ENCODE measurements at regions not wholly inside any gene's neighbourhood (a gene's known extent, or its start where the extent isn't known, plus 50 kb on each side); places are given as distances from the start of the nearest gene placed in this dataset.

- H3K4me3 ChIP-seq (replicated peaks; ENCODE audit: low read depth, low read length): no peak overlapping the region
- TF ChIP-seq CTCF (IDR thresholded peaks at IDR 0.05; ENCODE audit: low read depth, low read length, missing control alignments): no peak
- DNase-seq (ENCODE audit: extremely low read depth, low read depth): no peak
Observed at GRCh38 chr4:64796581-64796980, 387.3 kb upstream of the TECRL start.

- TF ChIP-seq CTCF (IDR thresholded peaks at IDR 0.05; ENCODE audit: low read depth, low read length, missing control alignments): no peak
- H3K4me3 ChIP-seq (replicated peaks; ENCODE audit: low read depth, low read length): no peak overlapping the region
- DNase-seq (ENCODE audit: extremely low read depth, low read depth): no peak
Observed at GRCh38 chr4:64784125-64784524, 374.9 kb upstream of the TECRL start.

- H3K4me3 ChIP-seq (replicated peaks; ENCODE audit: low read depth, low read length): no peak overlapping the region
- no peak for DNase-seq (ENCODE audit: extremely low read depth, low read depth)
- peak; percentile 32 for TF ChIP-seq CTCF (IDR thresholded peaks at IDR 0.05; ENCODE audit: low read depth, low read length, missing control alignments)
Observed at GRCh38 chr4:64781737-64782326, 372.6 kb upstream of the TECRL start.

- DNase-seq (ENCODE audit: extremely low read depth, low read depth): no peak
- TF ChIP-seq CTCF (IDR thresholded peaks at IDR 0.05; ENCODE audit: low read depth, low read length, missing control alignments): no peak
- H3K4me3 ChIP-seq (replicated peaks; ENCODE audit: low read depth, low read length): no peak overlapping the region
Observed at GRCh38 chr4:64780664-64781063, 371.4 kb upstream of the TECRL start.

- H3K4me3 ChIP-seq (replicated peaks; ENCODE audit: low read depth, low read length): no peak overlapping the region
- TF ChIP-seq CTCF (IDR thresholded peaks at IDR 0.05; ENCODE audit: low read depth, low read length, missing control alignments): no peak
- DNase-seq (ENCODE audit: extremely low read depth, low read depth): no peak
Observed at GRCh38 chr4:64777286-64777685, 368.0 kb upstream of the TECRL start.

GRCh38 chr4:64776820-64777219, 367.6 kb upstream of the TECRL start:
- no peak overlapping the region for H3K4me3 ChIP-seq (replicated peaks; ENCODE audit: low read depth, low read length)
- no peak for TF ChIP-seq CTCF (IDR thresholded peaks at IDR 0.05; ENCODE audit: low read depth, low read length, missing control alignments)
- DNase-seq (ENCODE audit: extremely low read depth, low read depth): no peak

- no peak overlapping the region for H3K4me3 ChIP-seq (replicated peaks; ENCODE audit: low read depth, low read length)
- no peak for TF ChIP-seq CTCF (IDR thresholded peaks at IDR 0.05; ENCODE audit: low read depth, low read length, missing control alignments)
- DNase-seq (ENCODE audit: extremely low read depth, low read depth): no peak
Observed at GRCh38 chr4:64774626-64775025, 365.4 kb upstream of the TECRL start.
